SH-SY5Y (cell line): ENCODE measurements at regions not wholly inside any gene's neighbourhood (a gene's known extent, or its start where the extent isn't known, plus 50 kb on each side); places are given as distances from the start of the nearest gene placed in this dataset.

Experiments
- GATA2 ChIP-seq: IDR thresholded peaks from 2 replicates; pipeline ENCODE4 v1.6.1; 2011; ENCODE audit warnings: mild to moderate bottlenecking, low read depth, low read length
- GATA3 ChIP-seq: IDR thresholded peaks from 2 replicates; pipeline ENCODE4 v1.6.1; 2011; ENCODE audit warnings: low read depth, mild to moderate bottlenecking, low read length, moderate library complexity

DNA sequence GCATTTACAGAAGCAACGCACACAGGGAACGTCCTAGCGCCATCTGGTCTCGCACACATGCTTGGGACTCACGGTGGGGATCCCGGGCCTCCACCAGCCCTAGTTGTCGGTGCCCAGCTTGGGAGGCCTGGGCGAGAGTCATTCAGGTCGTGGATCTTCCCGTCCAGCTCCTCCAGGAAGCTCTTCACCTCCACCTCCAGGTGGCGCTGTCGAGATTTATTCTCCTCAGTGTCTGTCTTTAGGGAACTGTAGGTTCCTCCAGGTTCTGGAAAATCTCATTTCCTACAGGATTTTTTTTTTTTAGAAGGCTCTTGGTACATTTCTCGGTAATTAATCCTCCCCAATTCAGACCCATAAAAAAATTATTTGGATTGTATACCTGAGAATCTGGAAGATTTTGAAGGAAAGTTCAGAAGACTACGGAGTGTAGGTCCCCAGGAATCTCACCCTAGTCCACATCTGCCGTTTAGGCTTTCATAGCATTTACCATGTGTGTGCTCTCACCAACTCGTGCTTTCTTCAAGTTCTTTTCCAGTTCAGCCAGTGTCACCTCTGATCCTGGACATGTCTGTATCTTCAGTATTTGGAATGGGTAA is 910.0 kb downstream of the TMEM121 start:
- TF ChIP-seq GATA2, result no peak
- TF ChIP-seq GATA3, result no peak
